ENCODE measurements at regions not wholly inside any gene's neighbourhood (a gene's known extent, or its start where the extent isn't known, plus 50 kb on each side); places are given as distances from the start of the nearest gene placed in this dataset.

DNA sequence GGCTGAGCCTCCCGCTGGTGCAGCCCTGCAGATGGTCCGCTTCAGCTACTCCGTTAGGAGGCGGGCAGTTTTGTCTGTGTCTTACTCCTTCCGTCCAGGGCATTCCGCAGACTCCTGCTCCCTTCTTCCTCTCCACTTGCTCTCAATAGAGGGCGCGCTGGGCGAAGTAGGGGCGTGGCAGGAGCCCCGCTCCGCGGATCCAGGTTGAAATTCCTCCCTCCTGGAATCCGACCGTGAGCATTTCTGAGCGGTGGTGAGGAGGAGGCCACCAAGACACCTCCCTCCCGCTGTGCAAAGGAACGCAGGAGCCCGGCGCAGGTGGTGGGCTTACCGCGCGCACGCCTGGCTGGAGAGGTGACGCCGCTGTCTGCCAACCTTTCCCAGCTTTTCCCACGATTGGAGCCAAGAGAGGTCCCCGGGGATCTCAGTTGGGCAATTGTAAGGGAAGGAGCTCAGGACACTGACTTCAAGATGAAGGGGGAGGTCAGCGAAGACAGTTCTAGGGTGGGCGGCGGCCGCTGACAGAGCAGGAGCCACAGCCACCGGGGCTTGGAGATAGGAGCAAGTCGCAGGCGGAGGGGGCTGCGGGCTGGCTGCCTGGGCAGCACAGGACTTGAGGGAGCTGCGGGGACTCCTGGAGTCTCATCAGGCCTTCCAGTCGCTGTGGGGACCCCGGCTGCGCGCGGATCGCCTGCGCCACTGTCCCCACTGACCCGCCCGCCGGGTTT, 1011.3 kb downstream of the XPNPEP1 start:
- TF ChIP-seq POLR2AphosphoS5 (IDR thresholded peaks at IDR 0.05) (no peak), POLR2A (IDR thresholded peaks at IDR 0.05) (no peak), EP300 (IDR thresholded peaks at IDR 0.05) (no peak)
- TF ChIP-seq, protein P1, sequence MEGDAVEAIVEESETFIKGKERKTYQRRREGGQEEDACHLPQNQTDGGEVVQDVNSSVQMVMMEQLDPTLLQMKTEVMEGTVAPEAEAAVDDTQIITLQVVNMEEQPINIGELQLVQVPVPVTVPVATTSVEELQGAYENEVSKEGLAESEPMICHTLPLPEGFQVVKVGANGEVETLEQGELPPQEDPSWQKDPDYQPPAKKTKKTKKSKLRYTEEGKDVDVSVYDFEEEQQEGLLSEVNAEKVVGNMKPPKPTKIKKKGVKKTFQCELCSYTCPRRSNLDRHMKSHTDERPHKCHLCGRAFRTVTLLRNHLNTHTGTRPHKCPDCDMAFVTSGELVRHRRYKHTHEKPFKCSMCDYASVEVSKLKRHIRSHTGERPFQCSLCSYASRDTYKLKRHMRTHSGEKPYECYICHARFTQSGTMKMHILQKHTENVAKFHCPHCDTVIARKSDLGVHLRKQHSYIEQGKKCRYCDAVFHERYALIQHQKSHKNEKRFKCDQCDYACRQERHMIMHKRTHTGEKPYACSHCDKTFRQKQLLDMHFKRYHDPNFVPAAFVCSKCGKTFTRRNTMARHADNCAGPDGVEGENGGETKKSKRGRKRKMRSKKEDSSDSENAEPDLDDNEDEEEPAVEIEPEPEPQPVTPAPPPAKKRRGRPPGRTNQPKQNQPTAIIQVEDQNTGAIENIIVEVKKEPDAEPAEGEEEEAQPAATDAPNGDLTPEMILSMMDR (IDR thresholded peaks at IDR 0.05): peak in 3 of 4 experiments; percentile 21 to 64 (median 39)
